ENCODE measurements at regions not wholly inside any gene's neighbourhood (a gene's known extent, or its start where the extent isn't known, plus 50 kb on each side); places are given as distances from the start of the nearest gene placed in this dataset.

DNA sequence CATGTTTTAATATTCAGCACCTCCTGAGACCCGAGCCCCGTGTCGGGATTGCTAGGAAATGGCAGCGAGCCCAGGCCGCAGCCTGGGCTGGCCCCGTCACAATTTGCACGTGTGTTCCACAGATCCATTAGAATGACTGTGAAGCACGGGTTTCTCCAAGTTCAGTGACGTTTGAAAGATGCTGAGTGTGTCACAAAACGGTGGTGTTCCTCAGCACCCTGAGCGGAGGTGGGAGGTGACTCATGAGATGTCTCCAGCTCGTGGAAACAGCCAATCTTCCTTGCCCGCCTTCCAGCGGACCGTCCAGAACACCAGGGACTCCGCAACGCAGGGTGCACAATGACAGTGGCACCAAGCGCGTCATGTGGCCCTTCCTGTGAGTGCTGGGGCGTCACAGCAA is 412.8 kb downstream of the IRX2 start:
- DNase-seq = no peak

- DNase-seq = no peak
These were observed 415.6 kb downstream of the IRX2 start for GRCh38 chr5:2335733-2336515.

- no peak for DNase-seq
These were observed 416.2 kb downstream of the IRX2 start for GRCh38 chr5:2335125-2335732.

GRCh38 chr5:2334719-2335118 is 416.8 kb downstream of the IRX2 start:
- peak in 1 of 56 donors; percentile 18 for DNase-seq

- no peak for DNase-seq
These were observed 418.2 kb downstream of the IRX2 start for GRCh38 chr5:2333291-2333690.

- no peak for DNase-seq
These were observed 419.0 kb downstream of the IRX2 start for GRCh38 chr5:2332521-2332920.

GRCh38 chr5:2330325-2331130 is 420.9 kb downstream of the IRX2 start:
- DNase-seq = no peak

GRCh38 chr5:2329741-2330140 is 421.7 kb downstream of the IRX2 start:
- DNase-seq = no peak

- DNase-seq = no peak
These were observed 424.9 kb downstream of the IRX2 start for GRCh38 chr5:2326601-2327000.

- no peak for DNase-seq
These were observed 426.7 kb downstream of the IRX2 start for GRCh38 chr5:2324788-2325187.

DNA sequence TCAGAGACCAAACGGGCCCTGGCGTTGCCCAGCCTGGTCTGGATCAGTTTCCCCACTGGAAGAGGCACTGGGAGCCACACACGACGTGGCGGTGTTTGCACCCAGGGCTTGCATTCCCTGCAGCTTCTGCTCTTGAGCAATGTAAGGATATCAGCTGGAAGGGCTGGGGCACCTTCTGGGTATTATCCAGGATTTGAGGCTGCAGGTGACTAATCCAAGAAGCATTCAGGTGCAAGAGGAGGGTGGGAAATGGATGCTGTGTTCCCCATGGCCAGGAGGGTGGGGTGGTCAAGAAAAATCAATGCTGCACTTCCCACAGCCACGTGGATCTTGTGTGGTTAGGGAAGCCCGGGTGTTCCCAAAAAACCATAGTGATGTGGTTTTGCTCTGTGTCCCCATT is 430.9 kb downstream of the IRX2 start:
- DNase-seq = no peak

DNA sequence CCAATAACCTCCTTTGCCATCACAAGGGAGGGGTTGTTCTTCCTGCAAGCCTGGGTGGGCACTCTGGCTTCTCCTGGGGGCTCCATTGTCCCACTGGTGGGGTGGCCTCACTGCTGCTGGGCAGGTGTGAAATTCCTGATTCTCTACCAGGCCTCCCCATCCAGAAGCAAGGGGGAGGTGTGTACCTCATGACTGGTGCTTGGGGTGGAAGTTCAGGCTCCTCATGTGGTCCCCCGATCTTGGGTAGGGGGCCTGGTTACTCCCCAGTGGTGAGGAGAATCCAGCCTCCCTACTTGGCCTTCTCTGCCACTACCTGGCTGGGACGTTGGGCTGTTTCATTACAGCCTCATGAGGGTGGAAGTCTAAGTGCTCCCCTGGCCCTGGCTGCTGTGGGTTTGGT is 433.9 kb downstream of the IRX2 start:
- no peak for DNase-seq

- DNase-seq = no peak
These were observed 429.1 kb upstream of the IRX4 start for GRCh38 chr5:2311851-2312250.

DNA sequence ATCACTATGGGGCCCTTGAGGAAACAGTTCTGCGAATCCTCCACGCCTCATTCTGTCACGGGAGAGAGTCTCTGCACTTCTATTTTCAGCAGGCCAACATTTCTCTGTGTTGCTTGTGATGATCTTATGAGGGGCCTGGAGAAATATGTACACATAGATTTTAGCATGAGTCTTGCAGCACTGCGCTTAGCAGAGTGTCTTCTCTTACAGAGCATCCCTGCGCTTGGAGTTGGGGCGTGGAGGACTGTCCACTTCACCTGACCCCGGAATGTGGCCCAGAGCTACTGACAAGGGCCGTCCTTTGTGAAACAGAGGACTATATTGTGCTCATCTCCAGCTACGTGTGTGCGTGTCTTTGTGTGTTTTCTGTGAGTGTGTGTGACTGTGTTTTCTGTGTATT is 428.2 kb upstream of the IRX4 start:
- no peak for DNase-seq

DNA sequence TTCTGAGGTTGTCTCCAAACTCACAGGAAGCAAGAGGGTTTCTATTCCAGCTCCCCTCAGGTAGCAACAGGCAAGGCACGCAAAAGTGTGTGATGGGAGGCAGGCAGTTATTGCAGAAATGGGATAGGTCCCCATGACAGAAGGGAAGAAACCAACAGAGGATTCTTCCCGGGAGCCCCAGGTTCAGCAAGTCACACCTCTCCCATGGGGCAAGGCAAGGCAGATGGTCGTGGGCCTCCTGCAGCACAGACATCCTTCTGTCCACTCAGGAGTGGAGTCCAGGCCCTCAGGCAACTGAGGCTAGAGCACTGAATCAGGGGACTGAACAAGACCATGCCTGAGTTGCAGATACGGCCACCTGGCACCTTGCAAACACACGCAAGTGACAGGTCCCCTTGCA is 424.9 kb upstream of the IRX4 start:
- no peak for DNase-seq

GRCh38 chr5:2306711-2307110 is 424.0 kb upstream of the IRX4 start:
- no peak for DNase-seq

DNA sequence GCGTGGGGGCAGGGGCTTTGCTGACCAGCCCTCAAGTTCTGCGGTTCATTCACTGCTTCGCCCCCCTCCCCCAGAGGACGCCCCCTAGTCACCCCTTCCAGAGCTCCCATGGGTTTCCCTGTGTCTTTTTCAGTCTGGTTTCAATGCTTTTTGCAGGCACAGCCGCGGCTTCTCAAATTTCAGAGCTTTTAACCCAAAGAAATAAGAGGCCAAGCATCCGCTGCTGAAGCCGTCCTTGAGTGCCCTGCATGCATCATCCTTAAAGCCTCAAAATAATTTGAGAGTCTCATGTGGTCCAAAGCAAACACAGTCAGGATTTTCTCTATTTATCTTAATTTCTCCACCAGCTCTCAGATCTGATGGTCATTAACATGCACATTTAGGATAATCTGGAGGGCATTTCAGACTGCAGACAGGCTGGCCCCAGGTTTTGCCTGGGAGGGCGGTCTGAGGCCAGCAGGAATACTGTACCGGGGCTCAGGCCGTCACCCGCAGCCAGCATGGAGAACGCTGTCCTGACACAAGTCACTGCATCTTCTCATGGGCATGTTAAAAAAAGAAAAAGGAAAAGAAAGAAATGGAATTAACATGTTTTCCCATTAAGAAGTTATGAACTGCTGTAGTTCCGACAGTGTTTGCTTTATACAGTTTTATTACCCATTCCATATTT is 420.8 kb upstream of the IRX4 start:
- DNase-seq = no peak

DNA sequence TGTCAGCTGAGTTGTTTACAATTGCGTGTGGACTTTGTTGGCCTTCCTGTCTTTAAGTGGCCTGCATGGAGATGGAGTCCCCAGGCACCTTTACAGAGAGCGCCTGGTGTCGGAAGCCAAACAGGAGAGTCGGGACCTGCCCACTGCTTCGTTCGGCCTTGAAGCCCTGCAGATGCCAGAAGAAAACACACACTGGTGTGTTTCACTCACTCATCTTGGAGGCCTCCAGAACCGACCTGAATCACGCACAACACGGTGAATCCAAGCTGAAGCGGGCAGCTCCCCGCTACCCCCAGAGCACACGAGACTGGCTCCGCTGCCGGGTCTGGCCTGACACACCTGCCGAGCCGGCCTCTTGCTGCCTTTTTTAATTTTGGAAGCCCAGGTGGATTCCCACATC is 419.4 kb upstream of the IRX4 start:
- no peak for DNase-seq

DNA sequence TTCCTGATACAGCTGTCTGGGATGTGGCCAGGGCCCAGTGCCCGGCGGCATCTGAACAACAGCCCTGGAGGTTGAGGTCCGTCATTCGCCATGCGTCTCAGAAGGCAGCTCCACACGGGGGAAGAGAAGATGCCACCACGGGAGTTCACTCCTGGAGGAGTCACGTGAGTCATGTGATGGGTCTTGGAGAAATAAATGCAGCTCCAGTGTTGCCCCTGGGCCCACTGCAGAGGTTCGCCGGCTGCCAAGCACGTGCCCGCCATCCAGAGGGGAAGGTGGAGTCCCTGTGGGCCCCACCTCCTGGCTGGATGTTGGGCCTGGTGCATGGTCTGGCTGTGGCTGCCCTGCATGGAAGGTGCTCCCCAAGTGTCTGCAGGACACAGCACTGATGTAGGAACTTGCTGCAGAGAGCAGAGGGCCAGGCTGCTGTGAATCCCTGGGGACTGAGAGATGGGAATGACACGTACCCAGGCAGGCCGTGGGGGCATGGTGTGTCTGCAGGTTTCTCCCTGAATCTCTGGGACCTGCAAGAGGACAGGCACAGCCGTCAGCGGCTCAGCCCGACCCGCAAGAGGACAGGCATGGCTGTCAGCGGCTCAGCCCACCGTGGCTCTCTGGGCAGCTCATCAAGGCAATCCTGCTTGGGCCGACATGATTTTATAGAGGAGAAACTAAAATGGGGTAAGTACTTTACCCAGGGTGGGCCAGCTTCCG is 418.3 kb upstream of the IRX4 start:
- no peak for DNase-seq

DNA sequence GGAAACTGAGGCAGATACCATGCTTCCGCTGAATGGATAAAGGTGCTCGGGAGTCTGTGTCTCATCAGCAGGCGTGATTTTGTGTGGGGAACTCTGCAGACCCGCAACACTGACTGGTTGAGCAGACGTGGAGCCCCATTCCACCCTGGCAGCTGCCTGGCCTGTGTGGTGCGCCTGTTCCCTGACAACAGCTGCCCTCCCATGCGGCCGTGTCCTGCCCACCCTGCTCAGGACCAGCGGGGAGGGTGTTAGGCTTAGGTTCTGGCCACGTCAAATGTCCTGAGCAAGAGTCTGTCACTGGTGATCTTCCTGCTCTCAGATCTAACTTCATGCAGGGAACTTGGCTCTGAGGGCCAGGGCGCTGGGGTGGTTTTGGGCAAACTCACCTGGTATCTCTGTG is 417.7 kb upstream of the IRX4 start:
- no peak for DNase-seq
